Endometrium (tissue), 2 donors: ENCODE measurements at regions not wholly inside any gene's neighbourhood (a gene's known extent, or its start where the extent isn't known, plus 50 kb on each side); places are given as distances from the start of the nearest gene placed in this dataset.
A peak's percentile ranks its signal among the peaks of the same experiment; 100 is the strongest.
"Not testable (repeated sequence)": the region's sequence is repeated elsewhere in the genome, so short reads cannot be mapped to it uniquely, and the experiment has no call there.

Experiments
- FAIRE-seq: peaks from 2 replicates; lab custom pipeline; 2012; peaks lifted over from hg19 to GRCh38; lab: Jason Lieb, UNC
- donor health status: control.
- donor health status: control.

DNA sequence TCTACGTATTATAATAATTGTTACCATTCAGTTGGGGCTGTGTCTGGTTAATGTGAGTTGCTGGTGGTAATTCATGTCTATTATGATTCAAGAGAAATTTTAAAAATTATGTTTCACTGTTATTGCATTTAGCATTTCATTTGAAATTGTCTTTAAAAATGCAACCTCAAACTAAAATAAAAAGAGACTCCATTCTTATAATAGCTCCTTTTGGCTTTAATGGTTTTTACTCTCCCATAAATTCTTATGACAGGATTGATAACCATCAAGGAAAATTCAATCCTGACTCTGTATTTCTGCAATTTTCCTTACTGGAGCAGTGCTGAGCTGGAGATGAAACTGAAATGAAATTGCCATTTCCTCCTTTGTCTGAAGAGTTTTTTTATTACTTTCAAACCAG is 262.7 kb downstream of the REEP3 start:
- no peak for FAIRE-seq

DNA sequence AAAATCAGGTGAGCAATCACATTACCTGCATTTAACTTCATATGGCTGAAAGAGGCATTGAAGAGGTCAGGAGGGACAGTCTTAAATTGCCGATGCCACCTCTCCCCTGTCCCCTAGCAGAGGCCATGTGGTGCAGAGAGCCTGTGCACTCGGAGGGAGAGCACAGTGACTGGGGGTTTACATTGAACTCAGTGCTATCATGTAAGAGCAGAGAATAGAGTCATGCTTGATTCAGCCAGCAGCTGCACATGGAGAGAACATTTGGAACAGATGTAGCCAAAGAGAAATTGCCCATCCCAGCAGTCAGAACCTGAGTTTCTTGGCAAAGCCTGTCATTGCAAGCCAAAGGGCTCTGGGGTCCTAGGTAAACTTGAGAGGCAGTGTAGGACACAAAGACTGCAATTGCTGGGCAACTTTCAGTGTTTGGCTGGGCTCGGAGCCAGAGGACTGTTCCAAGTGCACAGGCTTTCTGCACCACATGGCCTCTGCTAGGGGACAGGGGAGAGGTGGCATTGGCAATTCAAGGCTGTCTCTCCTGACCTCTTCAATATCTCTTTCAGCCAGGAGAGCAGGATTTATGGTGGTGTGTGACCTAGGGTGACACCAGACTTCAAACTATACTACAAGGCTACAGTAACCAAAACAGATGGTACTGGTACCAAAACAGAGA is 267.1 kb downstream of the REEP3 start:
- FAIRE-seq = no peak

DNA sequence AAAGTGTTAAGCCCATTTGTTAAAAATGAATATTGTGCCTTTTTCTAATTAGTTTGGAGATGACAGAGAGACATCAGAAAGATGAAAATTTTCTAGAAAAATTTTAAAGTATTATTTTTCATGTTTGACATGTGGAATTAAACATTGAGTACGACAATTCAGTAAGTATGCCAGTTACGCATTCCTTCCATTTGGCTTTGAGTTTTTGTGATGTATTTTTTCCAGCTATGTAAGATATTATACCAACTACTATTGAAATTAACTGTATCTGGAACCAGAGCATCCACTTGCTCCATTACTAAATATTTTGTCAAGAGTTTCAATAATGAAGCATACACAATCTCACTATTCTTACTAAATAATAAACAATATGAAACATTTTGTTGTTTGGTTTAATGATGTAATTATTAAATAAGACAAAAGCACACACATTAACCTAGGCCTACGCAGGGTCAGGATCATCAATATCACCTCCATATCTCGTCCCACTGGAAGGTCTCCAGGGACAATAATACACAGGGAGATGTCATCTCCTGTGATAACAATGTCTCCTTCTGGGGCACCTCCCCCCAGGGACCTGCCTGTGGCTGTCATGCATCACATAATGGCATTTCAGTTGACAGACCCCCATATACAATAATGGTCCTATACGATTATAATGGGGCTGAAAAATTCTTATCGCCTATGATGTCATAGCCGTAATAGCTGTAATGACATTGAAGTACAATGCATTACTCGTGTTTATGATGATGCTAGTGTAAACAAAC is 274.1 kb downstream of the REEP3 start:
- no peak for FAIRE-seq

DNA sequence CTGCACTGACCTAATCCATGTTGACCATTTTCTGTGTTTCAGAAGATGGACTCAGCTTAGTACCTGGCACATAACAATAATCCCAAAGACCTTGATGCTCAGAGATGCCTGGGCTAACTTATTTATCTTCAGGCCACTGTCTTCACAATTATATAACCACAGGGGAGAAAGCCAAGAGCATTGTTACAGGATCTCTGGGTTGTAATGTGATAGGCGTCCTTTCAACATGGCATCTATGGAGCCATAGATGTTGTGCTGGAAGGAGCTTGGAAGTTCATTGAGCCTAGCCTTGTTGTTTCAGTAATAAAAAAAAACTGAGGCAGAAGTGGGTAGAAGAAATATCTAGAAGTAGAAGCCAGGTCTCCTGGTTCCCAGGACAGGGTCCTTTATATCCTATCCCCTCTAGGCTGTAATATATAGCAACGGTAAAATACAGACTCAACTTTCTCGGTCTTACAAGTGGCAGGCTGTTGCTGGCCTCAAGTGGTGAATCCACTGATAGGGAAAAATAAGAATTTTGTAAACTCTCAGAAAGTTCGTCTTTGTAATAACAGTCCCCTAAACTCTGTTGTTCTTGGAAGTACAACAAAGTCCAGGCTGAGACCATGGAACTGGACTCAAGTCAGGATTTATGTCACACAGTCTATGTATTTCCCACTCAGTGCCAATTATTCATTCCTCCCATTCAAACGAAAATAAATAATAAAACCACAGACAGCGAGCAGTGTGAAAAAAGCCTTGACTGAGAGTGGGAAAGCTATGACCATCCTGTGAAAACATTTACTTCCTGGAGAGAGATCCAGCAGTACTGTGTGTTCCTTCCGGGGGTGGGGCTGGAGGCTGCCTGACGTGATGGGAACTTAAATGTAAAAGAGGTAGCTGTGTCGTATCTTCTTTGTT is 277.6 kb downstream of the REEP3 start:
- FAIRE-seq = peak; percentile 79

DNA sequence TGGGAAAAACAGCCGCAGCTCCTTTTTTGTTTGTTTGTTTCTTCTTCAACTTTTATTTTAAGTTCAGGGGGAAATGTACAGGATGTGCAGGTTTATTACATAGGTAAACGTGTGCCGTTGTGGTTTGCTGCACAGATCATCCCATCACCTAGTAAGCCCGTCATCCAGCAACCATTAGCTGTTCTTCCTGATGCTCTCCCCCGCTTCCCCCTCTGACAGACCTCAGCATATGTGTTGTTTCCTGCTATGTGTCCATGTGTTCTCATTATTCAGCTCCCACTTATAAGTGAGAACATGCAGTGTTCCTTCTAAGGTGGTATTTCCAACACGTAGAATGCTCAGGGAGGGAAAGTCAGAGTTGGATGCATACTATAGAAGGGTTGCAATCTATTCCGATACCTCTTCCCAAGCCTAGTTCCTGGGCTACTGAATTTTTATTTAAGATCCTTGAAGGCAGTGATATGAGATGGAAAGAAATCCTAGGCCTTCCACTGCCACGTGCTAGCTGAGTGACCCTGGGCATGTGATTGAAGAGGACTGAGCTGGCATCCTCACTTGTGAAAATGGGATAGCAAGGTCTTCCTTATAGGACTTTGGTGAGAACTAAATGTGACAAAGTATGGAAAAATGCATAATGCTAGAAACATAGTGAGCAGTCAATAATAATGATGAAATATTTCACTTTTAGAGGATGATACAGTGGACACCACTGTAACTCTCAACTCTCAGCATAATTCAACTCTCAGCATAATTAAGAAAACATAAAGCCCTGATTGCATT is 278.5 kb downstream of the REEP3 start:
- no peak for FAIRE-seq

DNA sequence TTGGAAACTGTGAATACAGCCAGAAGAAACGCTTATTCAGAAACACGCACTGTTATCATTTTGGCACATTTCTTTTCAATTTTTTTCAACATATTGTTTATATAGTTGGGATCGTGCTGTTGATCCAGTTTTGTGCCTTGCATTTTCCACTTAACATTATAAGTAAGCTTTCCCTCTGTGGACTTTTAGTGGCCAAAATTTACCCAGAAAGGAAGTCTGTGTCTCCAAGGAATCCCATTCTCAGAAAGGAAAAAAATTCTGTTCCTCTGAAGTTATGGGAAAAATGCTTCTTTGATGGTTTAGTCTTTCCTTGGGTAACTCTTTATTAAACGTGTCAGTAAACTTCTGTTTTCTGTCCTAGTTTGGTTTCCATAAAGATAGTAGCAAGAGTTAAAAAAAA is 280.0 kb downstream of the REEP3 start:
- FAIRE-seq = no peak

DNA sequence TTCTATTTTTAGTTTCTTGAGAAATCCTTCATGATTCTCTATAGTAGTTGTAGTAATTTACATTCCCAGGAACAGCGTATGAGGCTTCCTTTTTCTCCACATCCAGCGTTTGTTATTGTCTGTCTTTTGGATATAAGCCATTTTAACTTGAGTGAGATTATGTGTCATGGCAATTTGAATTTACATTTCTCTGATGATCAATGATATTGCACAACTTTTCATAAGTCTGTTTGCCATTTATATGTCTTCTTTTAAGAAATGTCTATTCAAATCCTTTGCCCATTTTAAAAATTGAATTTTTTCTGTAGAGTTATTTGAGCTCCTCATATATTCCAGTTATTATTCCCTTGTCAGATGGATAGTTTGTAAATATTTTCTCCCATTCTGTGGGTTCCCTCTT is 285.1 kb downstream of the REEP3 start:
- no peak for FAIRE-seq

DNA sequence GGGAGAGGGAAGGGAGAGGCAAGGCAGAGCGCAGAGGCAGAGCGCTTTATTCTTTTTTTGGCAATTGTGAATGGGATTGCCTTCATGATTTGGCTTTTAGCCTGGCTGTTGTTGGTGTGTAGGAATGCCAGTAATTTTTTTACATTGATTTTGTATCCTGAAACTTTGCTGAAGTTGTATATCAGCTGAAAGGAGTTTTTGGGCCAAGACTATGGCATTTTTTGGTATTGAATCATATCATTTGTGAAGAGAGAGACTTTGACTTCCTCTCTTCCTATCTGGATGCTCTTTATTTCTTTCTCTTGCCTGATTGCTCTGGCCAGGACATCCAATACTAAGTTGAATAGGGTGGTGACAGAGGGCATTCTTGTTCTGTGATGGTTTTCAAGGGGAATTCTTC is 291.3 kb downstream of the REEP3 start:
- no peak for FAIRE-seq

DNA sequence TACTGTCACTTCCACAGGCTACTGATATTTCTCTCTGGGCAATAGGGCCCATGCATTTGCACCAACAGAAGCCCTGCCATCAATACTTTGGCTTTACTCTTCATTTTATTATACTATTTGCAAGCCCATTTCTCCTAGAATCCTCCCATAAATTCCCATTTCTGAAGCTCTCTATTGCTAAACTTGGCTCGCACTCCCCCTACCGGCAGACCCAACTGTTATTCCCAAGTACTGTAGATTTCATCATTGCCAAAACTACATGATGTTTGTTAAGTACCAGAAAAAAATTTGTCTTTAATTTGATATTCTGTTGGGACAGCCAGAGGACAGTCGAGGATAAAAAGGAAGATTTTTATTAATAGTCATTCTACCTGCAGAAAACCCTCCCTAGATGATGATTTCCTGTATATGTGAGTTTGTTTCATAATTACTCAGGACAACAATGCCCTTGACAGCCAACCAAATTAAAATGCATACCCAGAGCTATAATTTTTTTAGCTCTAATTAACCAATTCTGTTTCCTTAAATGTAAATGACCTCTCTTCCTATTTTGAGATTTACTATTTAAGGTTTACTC is 298.6 kb downstream of the REEP3 start:
- peak; percentile 23 for FAIRE-seq

DNA sequence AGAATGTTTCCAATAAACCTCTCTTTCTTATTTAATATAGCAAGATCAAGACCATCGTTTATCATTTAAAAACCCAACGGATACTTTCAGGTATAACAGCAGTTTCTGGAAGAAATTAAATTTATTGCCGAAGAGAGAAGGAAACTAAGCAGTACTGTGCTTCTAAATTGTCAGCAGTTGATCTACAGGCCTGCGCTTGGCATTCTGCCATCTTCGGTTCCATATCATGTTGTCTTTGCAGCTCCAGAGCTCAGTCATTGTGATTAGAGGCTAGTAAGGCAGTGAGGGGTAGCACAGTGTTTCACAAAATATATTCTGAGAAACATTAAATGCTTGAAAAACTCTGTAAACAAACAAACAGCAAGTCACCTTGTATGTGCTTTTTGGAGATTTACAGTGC is 301.3 kb downstream of the REEP3 start:
- FAIRE-seq = no peak

DNA sequence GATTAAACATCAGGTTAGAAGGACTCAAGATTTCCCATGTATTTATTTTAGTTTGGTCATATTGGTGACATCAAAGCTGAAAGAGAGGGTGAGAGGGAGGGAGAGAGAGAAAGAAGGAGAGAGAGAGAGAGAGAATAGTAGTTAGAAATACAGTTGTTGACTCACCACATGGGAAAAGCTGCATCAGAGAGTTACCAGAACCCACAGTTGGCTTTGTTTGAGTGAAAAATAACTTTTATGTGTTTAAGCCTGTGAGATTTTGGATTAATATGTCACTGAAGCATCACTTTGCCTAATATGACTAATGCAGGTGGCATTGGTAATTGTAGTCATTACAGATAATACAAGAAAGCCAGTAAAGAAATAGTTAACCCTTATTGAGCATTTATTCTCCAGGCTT is 303.9 kb downstream of the REEP3 start:
- FAIRE-seq = no peak

DNA sequence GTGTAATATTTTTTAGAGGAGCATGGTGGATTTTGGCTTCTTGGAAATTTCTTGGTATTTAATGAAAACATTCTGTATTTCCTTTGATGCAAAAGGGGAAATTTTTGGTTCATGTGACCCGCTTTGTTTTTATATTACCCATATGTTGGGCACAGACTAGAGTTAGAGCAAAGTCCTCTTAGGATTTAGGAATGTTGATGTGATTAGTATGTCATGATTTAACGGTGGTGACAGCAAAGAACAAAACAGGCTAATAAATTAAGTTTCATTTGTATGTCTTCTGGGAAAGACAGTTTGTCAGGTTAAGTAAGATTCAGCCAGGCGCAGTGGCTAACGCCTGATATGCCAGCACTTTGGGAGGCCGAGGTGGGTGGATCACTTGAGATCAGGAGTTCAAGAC is 304.6 kb downstream of the REEP3 start:
- FAIRE-seq = no peak

DNA sequence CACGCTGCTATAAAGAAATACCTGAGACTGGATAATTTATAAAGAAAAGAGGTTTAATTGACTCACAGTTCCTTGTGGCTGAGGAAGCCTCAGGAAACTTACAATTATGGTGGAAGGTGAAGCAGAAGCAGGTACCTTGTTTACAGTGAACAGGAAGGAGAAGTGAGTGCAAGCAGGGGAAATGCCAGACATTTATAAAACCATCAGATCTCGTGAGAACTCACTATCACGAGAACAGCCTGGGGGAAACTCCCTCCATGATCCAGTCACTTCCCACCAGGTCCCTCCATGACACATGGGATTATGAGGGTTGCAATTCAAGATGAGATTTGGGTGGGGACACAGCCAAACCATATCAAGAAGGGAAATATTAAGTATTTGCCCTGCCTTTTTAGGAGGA is 305.8 kb downstream of the REEP3 start:
- not testable (repeated sequence) for FAIRE-seq

DNA sequence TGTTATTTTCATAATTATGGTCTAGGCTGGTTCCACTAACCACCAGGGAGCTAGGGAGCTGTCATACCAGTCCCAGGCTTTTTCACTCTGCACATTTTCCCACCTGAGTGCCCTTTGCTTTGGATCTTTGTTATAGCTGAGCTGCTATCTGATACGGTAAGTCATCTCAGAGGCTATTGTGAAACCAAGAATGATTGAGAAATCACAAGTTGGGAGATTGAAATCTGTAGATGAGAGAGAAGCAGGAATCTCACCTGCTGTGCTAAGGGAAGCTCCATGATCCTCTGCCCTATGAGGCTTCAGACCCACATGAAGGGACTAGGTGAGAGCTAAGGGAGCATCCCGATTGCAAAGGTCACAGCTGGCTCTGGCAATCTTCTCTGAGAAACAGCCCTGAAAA is 307.8 kb downstream of the REEP3 start:
- FAIRE-seq = no peak

DNA sequence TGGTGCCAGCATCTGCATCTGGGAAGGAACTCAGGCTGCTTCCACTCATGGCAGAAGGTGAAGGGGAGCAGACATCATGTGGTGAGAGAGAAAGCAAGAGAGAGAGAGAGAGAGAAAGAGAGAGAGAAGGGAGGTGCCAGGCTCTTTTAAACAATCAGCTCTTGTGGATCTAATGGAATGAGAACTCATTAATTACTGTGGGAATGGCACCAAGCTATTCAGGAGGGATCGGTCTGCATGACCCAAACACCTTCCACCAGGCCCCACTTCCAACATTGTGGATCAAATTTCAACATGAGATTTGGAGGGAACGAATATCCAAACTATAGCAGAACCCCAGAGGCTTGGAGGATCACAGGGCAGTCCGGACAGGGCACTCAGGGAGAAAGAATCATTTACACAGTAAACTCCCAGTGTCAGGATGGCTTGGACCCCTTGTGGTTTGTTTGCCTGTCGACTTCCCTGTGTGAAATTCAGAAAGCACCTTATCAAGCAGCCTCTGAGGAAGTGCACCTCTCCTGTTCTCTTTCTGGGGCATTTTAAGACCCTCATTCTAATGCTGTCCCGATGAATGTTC is 308.5 kb downstream of the REEP3 start:
- FAIRE-seq = no peak

DNA sequence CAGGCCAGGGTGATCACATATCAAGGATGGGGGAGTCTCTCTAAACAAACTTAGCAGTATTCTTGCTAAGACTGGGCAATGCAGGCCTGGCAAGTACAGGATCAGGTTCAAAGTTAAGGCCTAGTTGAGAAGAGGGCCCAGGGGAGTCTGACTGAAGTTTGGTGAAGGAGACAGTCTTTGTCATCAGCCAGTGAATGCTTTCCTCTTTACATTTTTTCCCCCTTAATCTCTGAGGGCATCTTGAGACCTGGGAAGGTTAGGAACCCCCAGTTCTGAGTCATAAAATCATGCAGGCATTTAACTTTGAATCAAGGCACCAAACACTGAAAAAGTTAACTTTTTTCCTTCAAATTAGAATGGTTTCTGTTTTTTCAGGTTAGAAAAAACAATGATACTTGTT is 311.5 kb downstream of the REEP3 start:
- FAIRE-seq = no peak

DNA sequence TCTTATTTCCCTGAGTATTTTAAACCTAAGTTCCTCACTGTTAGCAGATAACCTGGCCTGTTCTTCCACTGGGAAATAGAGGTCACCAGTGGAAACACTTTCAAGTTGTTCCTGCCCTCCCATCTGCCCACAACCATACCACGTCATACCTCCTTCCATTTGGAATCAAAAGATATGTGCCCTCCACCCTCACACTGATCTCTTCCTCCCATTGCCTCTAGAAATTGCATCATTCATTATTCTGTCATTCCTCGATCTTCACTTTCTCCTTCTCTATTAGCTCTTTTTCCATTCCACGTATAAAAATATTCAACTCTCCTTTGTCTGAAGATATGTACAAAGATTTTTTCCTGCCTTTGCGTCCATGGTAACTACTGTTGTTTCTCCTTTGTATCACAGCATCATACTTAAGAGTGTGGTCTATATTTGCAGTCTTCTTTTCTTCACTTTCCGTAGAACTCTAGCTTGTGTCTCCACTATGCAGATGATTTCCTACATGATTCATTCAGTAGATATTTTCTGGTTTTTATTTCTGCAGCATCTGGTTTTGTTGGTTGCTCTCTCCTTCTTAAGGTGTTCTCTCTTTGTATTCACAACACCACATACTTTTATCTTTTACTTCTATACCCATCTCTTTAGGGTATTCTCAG is 312.3 kb downstream of the REEP3 start:
- FAIRE-seq = no peak

DNA sequence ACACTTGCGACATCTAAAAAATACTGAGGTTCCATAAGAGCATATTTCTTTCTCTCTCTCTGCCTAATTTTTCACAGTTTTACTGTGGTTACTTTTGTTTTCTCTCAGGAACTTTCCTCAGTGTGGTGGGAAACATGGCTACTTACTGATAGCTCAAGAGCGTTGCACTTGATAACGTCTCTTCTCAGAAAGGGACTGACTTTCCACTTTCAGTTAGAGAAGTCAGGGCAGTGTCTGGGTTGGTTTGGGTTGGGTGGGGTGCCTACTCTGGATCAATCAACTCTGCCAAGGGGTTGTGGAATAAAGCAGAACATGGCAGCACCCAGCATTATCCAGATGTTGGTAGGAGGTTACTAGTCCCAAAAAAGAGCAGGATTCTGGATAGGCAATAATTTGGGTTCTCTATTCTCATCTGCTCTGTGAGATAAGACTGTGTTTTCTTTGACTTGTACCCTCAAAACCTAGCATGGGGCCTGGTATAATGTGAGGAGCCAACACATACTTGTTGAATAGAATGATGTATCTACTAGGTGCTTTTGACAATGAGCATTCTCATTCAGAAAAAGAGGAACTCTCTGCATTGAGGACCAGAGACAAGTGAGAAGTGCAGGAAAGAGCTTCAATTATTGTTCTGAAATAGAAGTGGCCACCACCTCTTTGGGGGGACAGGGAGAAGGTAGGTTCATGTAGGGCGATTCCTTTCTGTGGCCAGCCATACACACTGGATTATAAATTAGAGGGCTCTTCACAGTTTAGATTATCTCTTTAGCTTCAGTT is 315.7 kb downstream of the REEP3 start:
- no peak for FAIRE-seq

DNA sequence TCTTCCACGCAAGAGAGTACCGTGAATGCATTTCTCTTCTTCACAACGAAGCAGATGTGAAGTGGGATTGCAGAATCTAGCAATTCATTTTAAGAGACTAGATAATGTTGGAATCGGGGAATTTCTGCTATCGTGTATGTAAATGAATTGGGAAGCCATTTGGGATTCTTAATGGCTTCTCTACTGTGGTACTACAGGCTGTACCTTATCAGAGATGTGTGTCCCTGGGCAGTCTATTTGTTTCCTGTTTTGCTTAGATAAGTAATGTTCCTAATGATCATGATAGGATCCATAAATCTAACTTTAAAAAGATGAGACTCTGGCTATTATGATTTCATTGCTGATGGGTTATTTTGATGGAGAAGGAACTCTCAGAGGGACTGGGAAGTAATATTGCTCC is 320.6 kb downstream of the REEP3 start:
- FAIRE-seq = no peak

DNA sequence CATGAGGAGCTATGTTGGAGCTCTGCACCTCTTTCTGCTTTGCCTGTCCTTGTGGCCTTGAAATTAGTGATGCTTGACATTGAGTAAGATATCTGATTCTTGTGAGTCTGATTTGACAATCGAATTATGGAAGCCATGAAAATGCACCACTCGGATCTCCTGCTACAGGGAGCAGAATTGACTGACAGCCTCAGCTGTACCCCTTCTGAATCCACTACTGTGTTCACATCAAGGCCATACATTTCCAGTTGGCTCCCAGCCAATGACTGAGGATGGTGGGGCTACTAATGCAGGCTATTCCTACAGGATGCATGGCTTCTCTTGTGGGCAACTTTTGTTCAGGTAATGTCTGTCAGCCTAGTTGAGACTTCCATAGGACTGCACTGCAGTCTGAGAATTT is 321.9 kb downstream of the REEP3 start:
- FAIRE-seq = no peak
